GM19193 (cell line): ENCODE measurements at regions not wholly inside any gene's neighbourhood (a gene's known extent, or its start where the extent isn't known, plus 50 kb on each side); places are given as distances from the start of the nearest gene placed in this dataset.

Experiments used
- POLR2A ChIP-seq: IDR thresholded peaks from 4 replicates; pipeline ENCODE4 v1.6.1; 2011; ENCODE audit not compliant: insufficient read depth, insufficient read length; ENCODE audit errors: extremely low read depth

GRCh38 chr13:50561739-50562138, 281.8 kb downstream of the DLEU7 start:
- no peak for TF ChIP-seq POLR2A

- no peak for TF ChIP-seq POLR2A
These were observed 276.8 kb downstream of the DLEU7 start for GRCh38 chr13:50566646-50567045.

- TF ChIP-seq POLR2A: no peak
These were observed 271.4 kb downstream of the DLEU7 start for GRCh38 chr13:50572129-50572528.

- TF ChIP-seq POLR2A: no peak
These were observed 270.4 kb downstream of the DLEU7 start for GRCh38 chr13:50573066-50573465.

- no peak for TF ChIP-seq POLR2A
These were observed 268.8 kb downstream of the DLEU7 start for GRCh38 chr13:50574731-50575130.

GRCh38 chr13:50575138-50575537, 268.4 kb downstream of the DLEU7 start:
- TF ChIP-seq POLR2A: no peak

GRCh38 chr13:50576156-50576555, 267.3 kb downstream of the DLEU7 start:
- no peak for TF ChIP-seq POLR2A

GRCh38 chr13:50577806-50578205, 265.7 kb downstream of the DLEU7 start:
- TF ChIP-seq POLR2A: no peak

GRCh38 chr13:50580684-50581305, 262.7 kb downstream of the DLEU7 start:
- no peak for TF ChIP-seq POLR2A

GRCh38 chr13:50581586-50582196, 261.8 kb downstream of the DLEU7 start:
- no peak for TF ChIP-seq POLR2A

- no peak for TF ChIP-seq POLR2A
These were observed 258.5 kb downstream of the DLEU7 start for GRCh38 chr13:50584856-50585580.

GRCh38 chr13:50585674-50586413, 257.6 kb downstream of the DLEU7 start:
- TF ChIP-seq POLR2A: no peak

GRCh38 chr13:50586414-50587083, 256.9 kb downstream of the DLEU7 start:
- no peak for TF ChIP-seq POLR2A

- TF ChIP-seq POLR2A: no peak
These were observed 256.4 kb downstream of the DLEU7 start for GRCh38 chr13:50587115-50587514.
